ENCODE measurements at regions not wholly inside any gene's neighbourhood (a gene's known extent, or its start where the extent isn't known, plus 50 kb on each side); places are given as distances from the start of the nearest gene placed in this dataset.

DNA sequence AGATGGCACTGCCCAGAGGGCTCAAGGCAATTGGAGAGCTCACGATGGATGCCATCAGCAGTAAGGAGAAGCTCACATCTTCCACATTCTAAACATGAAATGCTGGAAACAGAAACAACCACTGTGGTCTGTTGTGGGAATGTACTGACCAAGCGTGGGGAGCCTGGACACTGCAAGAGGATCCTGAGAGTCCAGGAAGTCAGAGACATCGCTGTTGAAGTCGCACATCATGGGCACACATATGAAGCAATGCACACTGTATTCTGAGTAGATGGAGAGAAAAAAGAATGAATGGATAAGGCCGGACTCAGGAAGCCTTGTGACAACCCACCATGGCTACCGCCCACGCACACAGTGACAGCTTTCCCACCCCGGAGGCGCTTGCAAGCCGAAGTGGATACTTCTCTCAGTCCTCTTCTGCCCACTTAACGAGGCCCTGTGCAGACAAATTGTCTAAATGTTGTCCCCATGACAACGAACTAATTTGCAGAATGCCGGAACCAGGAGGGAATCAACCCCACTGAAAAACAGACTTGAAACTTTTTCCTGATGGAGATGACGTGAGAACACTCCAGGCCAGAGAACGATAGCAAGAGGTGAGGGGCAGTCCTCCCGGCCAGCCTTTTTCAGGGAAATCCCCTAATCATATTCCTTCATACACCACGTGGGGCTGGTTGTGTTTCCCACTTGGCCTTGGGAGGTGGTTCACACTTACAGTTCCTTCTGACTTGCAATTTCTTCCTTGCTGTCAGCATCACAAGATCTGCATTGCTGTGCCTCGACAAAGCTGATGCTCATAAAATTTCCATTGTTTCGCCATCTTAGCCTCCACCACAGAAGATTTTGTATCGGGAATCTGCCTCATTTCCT lies 109.6 kb upstream of the SERP2 start:
- no peak for DNase-seq

DNA sequence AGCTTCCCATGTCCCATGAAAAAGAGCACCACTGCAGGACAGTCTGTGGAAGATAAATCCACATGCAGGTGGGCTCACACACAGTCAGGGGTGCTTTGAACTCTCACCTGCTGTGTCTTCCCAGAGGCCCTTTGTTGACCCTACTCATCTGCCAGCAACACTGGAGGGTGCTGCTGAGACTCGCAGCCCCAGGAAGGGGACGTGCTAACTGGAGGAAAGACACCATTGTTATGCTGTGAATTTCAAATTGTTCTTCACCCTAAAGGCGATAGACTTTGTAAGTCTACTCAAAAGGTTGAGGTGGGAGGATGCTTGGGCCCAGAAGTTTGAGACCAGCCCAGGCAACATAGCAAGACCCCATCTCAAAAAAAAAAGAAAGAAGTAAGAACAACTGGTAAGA lies 107.3 kb upstream of the SERP2 start:
- no peak for DNase-seq

DNA sequence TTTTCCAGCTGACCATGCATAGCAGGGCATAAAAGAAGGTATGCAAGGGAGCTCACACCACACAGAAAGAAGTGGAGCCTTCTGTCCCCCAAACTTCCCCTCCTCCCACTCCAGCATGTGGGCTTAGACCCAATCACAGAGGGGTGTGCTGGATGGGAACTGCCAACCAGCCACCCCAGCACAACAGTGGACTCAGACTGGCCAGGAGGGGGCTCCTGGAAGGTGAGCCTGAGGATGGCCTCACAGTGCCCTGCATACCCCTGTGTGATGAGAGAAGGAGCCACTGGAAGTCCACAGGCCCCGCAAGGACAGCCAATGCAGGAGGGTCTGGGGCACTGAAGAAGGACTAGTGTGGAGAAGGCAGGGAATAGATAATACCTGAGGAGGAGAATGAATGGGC lies 106.9 kb upstream of the SERP2 start:
- DNase-seq: no peak

DNA sequence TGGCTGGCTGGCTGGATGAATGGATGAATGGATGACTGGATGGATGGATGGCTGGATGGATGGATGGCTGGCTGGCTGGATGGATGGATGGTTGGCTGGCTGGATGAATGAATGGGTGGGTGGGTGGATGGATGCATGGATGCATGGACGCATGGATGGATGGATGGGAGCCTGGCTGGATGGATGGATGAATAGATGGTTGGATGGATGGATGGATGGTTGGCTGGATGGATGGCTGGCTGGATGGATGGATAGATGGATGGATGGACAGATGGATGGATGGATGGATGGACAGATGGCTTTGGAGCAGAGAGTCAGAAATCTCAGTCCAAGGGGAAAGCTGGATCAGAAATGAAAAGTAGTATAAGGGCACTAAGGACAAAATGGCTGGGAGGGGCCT lies 106.4 kb upstream of the SERP2 start:
- no peak for DNase-seq

DNA sequence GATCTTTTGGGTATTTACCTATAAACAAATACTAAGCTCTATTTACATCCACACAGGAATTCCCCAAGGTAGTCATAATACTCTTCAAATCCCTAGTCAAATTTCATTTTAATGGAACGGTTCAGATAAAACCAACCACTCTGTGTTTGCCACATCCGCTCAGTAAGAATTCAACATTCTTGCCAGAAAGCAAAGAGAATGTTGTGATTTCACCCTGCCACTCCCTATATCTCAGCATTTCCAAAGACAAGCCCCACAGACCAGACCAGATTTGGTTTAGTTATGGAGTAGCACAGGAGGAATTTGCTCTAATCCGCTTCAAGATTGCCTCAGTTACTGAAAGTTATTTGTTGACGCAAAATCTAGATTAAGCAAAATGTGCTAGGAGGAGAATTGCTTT lies 105.6 kb upstream of the SERP2 start:
- no peak for DNase-seq

DNA sequence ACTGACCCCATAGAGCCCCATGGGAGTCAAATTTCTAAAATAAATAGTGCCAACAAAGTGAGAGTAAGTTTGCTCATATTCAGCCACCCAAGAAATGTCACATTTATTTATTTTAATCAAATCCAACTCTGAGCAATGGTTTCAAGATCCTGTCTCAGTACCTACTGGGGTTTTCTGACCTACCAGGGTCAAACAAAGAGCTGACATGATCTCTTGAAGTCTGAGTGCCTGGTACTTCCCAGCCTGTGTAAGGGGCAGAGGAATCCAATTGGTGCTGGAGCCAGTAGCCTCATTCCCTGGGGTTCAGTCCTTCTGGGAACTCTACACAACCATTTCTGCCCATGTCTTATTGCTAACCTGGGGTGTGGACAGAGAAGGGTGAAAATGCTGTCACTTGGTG lies 104.6 kb upstream of the SERP2 start:
- DNase-seq: no peak

DNA sequence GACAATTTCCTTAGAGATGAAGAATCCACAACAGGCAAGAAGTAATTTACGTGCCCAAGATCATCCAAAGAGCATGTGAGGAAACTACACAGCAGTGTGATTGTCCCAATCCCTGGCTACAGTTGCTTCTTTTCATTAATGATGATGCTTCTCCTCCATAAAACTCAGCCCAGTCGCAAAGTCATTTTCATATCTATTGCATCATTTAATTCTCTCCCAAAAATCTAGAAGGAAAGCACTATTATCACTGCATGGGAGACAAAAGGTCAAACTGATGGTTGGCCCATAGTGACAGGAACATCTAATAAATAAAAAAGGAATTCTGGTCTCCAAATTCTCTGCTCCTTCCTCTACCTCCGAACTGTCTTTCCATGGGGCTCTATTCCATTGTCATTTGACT lies 103.5 kb upstream of the SERP2 start:
- no peak for DNase-seq

DNA sequence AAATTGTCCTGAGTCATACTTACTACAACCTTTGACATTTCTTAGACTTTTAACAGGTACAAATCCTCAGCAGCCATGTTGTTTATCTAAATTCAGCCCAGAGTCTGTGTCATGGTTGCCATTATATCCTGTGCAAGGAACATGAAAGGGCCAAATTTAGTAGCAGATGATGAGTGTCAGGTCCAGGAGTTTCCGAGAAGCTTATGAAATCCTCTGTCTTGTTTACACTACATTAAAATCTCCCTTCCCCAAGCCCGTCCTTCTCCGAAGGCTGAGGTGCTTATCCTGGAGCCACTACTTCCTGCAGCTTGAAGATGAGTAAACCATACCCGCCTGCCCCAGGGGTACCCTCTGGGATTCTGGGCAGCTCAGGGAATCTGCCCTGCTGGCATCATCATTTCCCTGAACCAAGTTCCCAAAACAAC lies 102.6 kb upstream of the SERP2 start:
- no peak for DNase-seq

DNA sequence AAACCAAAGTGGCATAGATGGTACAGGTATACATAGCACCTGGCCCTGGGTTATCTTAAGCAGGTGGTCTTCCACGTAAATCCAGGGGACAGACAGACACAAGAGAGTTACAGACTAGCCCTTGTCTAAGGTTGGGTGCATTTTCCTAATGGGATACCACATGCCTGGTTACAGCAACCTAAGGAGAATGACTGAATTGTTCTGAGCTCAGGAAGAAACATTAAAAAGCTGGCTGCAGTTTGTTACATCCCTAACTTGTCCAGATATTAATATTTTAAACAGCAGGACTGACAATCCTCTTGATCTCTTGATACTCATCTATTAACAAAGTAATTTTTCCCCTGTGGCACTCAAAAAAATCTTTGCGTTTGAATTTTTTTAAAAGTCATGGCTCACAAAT lies 102.2 kb upstream of the SERP2 start:
- no peak for DNase-seq

DNA sequence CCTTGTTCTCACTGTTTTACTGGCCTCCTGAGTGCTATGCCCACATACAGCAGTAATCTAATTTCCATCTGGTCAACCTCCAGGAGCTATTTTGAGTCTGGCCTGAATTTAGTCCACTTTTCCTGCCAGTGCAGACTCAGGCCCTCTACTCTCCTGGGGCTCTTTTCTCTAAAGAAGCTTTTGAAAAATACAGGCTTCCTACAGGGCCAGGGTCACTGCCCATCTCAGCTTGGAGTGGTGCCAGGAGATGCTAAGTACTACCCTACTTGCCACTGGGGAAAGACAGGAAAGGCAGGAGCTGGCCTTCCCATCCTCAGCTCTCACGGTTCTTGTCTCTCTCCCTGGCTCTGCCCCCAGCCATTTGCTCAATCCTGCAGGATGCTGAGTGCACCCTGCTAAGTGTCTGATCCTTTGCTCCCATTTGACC lies 101.7 kb upstream of the SERP2 start:
- no peak for DNase-seq

DNA sequence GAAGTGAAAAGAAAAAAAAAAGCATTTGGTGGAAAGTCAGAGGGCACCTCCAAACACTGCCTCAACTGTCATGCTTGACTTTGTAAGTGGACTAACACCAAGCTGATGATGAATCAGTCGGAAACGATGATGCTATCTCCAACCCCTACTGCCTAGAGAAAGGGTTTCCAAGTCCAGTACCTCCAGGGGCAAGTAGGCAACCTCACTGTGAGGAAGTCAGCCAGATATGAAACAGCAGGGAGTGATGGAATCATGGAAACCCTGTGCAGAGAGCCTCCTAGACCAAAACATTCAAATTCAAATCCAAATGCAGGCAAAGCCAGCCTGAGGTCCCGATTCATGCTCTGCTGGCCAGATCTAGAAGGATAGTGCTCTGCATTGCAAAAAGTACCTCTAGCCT lies 100.9 kb upstream of the SERP2 start:
- no peak for DNase-seq

DNA sequence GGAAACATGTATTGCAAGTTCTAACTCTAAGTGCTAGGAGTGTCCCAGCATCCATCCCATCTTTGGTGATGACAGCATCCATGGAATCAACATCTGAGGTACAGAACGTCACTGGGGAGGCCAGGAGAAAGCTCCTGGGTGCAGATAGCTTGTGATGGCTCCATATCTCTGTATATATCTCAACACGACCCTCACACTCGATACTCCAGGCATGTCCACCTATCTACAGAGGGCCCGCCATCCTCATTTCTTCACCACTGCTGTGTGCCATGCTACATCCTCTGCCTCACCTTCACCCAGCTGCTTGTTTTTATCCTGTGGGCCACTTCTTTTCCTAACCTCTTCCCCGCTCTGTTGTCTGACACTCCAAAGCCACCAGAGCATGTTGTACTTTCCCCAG lies 100.4 kb upstream of the SERP2 start:
- no peak for DNase-seq

DNA sequence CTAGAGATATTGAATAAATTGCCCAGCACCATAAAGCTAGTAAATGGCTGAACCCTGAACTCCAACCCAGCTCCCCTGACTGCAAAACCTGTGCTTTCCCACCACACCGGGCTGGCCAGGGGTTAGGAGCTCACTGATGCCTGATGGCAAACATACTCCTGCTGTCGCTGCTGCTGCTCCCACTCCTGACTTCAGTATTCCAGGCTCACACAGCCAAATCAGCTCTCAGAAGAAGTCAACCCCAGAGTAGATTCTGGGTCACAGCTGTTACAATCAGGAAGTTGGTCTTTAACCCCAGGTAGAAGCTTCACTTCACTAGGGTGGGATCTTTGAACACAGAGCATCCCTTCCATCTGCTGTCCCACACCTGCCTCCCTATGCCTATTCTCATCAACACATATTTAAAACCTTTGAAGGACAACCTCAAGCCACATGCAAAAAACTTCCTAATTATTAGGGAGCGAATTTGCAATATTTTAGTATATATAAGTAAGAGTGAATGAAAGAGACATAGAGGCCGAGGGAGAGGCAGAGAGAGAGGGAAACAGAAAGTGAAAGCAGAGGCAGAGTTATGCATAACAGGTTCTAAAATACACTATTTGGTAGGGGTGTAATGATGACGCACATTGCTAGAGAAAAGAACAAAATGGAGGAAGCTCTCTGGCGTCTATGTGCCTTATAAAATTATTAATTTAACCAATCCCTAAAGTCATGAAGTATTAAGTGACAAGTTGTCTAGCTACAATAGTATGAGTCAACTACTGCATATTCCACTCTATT lies 99.4 kb upstream of the SERP2 start:
- DNase-seq: no peak

DNA sequence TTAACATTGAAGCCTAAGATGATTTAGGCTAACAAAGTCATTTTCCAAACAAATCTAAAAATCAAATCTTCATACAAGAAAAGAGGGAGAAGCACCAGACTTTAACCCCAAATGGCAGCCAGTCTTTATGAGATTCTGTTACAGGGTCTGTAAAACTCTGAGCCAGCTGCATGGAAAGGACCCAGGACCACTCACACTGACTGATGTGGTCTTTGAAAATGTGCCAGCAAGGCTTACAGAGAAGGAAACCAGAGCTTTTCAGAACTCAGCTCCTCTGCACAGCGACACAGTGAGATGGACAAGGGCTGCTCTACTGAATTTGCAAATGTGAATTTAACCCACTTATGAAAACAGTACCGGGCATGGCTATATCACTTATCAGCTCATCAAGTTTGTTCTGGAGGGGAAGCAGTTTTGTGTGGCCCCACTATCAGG lies 98.8 kb upstream of the SERP2 start:
- no peak for DNase-seq

DNA sequence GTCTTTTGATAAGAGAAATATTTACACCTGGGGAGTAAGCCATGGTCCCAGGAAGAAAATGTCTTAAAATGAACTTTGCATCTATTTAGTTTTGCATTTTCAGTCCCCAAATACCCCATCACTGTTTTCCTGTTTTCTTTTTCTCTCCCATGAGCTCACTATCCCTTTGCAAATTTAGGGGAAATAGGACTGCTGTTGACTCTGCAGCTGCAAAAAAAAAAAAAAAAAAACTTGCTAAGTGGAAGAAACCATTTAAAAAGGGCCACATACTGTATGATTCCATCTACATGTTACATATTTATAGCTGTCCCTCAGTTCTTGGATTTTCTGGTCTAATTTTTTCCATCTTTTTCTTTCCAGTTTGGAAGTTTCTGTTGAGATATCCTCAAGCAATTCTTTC lies 98.2 kb upstream of the SERP2 start:
- no peak for DNase-seq

DNA sequence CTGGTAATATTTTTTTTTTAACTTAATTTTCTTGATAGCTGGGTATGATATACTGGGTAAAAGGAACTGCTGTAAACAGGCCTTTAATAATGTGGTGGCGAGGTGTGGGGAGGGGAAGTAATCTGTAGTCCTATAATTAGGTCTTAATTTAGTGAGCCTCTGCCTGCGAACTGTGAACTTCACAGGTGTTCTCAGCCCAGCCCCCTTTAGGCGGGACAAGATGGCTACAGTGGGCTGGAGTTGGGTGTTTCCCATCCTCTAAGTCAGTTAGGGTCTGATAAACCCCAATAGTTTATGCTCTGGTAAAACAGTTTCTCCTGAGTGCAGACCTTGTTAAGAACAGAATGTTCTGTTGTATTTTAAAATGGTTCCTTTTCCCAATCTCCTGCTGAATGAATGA lies 97.6 kb upstream of the SERP2 start:
- no peak for DNase-seq

DNA sequence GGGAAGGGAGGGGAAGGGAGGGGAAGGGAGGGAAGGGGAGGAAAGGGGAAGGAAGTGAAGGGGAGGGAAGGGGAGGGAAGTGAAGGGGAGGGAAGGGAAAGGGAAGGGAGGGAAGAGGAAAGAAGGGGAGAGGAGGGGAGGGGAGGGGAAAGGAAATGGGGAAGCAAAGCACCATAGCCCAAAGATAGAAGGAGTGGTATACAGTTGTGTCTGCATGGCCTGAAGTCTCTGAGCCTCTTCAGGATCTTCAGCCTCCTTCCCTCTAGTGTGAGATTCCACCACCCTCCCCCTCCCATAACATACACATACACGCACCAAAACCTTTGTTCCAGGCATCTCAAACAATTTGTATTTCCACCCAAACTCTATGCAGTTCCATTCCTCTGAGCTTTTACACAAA lies 96.2 kb upstream of the SERP2 start:
- no peak for DNase-seq

DNA sequence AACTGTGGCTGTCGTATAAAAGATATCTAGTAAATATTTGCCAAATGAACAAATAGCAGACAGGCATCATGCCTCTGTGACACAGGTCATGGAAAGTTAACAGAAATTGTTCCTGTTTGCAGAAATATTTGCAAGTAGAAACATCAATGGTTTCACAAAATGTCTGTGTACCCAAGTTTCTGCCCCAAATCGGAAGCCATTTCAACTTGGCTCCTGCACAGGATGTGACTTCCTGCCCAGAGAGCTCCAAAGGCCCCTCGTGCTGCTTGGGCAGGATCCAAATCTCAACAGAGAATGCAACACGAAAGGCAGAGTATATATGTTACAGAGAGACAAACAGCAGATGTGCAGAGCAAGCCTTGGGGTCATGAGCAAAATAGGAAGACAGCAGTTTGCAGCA lies 95.5 kb upstream of the SERP2 start:
- no peak for DNase-seq

DNA sequence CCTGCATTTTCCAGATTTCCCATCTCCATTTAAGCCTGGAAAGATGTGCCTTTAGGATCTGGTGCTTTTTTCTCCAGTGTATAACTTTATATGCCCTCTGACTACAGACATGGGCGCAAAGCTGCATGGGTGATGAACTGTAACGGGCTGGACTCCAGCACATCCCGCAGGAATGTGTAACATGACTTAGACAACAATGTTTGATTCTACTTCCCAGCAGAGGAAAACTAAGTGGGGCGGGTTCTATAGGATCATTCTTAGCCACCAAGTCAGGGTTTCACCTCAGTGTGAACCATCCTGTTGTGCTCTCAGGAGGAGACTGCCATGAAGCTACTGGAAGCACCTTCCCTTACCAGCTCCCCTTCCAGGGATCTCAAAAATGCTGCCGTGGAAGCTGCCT lies 93.2 kb upstream of the SERP2 start:
- no peak for DNase-seq

DNA sequence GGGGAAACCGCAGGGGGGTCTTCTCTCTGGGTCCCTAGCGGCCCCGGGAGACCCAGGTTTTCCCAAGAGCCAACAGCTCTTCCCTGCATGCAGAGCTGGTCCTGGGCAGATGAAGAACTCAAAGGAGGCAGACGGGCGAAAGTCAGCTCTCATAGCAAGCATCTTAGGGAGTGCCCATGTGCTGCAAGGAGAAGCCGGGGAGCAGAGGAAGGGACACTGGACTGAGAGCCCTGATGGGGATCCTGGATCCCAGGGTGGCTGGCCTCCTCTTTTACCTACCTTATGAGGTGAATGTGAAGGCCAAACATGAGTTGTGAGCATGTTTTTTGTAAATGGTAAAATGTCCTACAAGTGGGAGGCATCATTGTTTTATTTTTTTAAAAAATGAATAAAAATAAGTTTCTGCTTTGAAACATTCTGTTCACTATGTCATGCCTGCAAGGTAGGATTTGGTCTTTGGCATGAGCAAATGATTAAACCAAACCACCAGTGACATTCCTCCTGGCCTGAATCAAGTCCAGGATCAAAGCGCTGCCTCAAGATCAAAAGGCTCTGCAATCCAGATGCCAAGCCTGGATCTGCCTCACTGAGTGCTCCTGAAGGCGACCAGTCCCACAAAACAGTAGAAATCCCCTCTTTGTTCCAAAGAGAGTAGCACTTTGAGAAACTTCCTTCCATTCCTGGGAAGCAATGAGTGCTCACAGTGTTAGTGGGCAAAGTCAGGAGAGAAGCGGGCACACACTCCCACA lies 92.2 kb upstream of the SERP2 start:
- no peak for DNase-seq

DNA sequence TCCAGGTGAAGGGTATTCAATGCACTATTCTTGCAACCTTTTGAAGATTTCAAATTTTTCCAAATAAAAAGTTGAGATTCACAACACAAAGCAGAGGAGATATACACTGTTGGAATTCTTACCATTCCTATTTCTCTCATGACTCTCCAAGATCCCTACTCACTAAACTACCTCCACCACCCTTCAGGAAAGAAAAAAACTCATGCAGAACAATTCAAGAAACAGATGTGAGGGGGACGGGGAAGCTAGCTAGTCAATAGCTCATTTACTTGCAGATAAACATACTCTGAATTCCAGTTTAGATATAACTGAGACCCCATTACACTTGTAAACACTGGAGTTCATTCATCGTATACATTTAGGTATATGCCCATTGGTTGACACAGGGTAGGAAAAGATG lies 90.0 kb upstream of the SERP2 start:
- DNase-seq: no peak

DNA sequence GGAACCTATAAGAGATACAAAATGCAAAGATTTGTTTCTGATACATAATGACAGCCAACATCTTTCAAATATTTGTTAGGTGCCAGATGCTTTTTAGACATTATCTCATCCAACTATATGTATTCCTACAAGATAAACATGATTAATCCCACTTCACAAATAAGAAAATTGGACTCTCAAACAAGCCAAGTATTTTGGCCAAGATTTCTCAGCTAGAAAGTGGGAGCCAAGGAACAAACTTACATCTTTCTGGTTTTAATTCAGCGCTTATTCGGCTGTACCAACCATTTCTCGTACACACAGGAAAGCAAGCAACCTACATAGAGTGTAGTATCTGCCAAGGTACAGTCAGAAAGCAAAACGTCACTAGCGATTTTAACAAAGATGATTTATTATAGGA lies 85.7 kb upstream of the SERP2 start:
- no peak for DNase-seq

DNA sequence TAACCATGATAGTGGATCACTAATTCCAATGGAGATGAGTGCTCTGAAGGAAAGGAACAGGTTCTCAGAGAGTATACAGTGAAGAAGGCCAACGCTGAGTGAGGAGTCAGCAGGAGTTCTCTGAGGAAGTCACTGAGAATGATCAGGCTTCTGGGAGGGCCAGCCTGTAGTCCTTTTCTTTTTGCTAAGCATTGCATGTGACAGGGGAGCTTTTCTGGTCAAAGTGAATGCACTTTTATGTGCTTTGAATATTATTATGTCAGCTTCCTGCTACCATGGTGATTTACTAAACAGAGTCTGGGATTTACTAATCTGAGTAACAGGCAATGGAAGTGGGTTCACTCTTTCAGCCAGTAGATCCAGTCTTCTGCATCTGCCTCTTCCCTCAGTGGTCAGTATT lies 81.1 kb upstream of the SERP2 start:
- DNase-seq: no peak

DNA sequence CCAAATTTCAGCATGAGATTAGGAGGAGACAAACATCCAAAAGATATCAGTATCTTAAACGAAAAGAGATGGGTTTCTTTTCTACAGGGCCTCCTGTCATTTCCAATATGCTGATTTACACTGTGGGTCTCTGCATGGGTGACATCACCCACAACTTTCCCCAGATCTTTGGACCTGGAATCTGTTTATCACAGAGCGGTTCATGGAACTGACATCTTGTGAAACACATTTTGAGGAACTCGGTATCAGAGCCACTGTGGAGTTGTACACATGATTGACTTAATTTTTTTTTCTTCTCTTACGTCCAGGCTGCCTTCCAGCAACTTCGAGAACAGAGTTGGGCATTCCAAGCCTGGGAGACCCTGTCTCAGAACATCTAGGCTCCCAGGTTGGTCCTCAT lies 80.2 kb upstream of the SERP2 start:
- DNase-seq: no peak
